Activated CD4-positive, alpha-beta T cell treated with anti-CD3 and anti-CD28 coated beads for 36 hours (primary cell): ENCODE measurements at regions not wholly inside any gene's neighbourhood (a gene's known extent, or its start where the extent isn't known, plus 50 kb on each side); places are given as distances from the start of the nearest gene placed in this dataset.

Source experiments
- ATAC-seq: fragments of 200-7000 bp; cut with Tn5 transposase; one replicate; pipeline ENCODE4 v1.10.0; 2021; ENCODE audit warnings: mild to moderate bottlenecking, moderate library complexity
- CTCF ChIA-PET: fragments of 350-600 bp; sonication (Branson Sonifier 250); formaldehyde crosslinking; loops from one replicate; lab custom pipeline; 2021; ENCODE audit warnings: antibody characterized with exemption; lab: Charles Lee
- POLR2A ChIA-PET: fragments of 350-600 bp; sonication (Branson Sonifier 250); formaldehyde crosslinking; loops from one replicate; lab custom pipeline; 2021; ENCODE audit warnings: antibody characterized with exemption, inconsistent platforms; lab: Charles Lee
- DNase-seq: peaks from one replicate; pipeline ENCODE4 v3.0.0-alpha.2; 2020
- H3K27ac Mint-ChIP-seq: one replicate; pipeline ENCODE4 v1.8.0; 2021; ENCODE audit warnings: mixed read lengths
- H3K27me3 Mint-ChIP-seq: one replicate; pipeline ENCODE4 v1.8.0; 2021; ENCODE audit warnings: mixed read lengths
- H3K36me3 Mint-ChIP-seq: one replicate; pipeline ENCODE4 v1.8.0; 2021; ENCODE audit warnings: low read depth, mixed read lengths
- H3K4me1 Mint-ChIP-seq: one replicate; pipeline ENCODE4 v1.8.0; 2021; ENCODE audit warnings: mixed read lengths
- H3K4me3 Mint-ChIP-seq: one replicate; pipeline ENCODE4 v1.8.0; 2021; ENCODE audit warnings: mild to moderate bottlenecking, moderate library complexity, mixed read lengths
- H3K9me3 Mint-ChIP-seq: one replicate; pipeline ENCODE4 v1.8.0; 2021; ENCODE audit warnings: low read depth, mixed read lengths
- intact Hi-C, 2 experiments: fragments of 100-400 bp; cut with DNase I in 1 of 2; cut with micrococcal nuclease in 1 of 2; formaldehyde crosslinking; loops; one replicate each; pipeline versions ENCODE4 v1.14.2 to v1.15.1; 2022 to 2024; cut with DNase I, micrococcal nuclease

- no peak for ATAC-seq
- no peaks in the 10 kb centered on the region for H3K4me1 Mint-ChIP-seq
- DNase-seq = no peak
- peaks cover 15% of the 10 kb centered on the region for H3K27me3 Mint-ChIP-seq
- ChIA-PET CTCF (interaction anchor here (1.1 kb wide), 1 partner anchor 10 kb away, joined by 4 read pairs; no protein-coding TSS in a partner anchor), POLR2A (no interaction called here)
- intact Hi-C loops = no loop called here
- no peak overlapping the region for H3K27ac Mint-ChIP-seq
- peaks cover 3% of the 10 kb centered on the region for H3K9me3 Mint-ChIP-seq
- H3K36me3 Mint-ChIP-seq = no peaks in the 10 kb centered on the region
- no peak overlapping the region for H3K4me3 Mint-ChIP-seq
Measured at GRCh38 chr9:135214706-135215105, 127.2 kb downstream of the OLFM1 start.

DNA sequence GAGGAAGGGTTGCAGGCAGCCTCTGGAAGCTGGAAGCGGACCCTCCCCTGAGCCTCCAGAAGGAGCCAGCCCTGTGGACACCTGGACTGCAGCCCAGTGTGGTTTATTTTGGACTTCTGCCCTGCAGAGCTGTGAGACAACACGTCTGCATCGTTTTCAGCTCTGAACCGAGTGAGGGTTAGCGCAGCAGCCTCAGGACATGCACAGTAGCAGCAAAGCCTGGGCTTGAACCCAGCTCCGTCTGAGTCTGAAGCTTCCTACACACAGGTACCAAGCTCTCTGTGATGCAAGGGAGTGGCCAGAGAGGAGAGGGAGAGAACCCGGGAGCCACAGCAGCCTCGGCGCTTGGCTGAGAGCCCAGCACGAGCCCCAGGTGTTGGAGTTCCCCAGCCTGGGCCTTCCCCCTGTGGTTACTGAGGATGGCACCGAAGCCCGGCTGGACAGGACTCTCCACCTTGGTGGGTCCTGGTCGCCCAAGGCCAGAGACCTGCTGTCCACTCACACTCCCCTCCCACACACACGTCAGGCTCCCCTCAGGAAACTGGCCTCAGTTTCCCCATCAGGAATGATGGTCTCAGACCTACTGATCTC lies 128.2 kb downstream of the OLFM1 start:
- intact Hi-C loops = no loop called here
- Mint-ChIP-seq H3K27ac (no peak overlapping the region), H3K36me3 (no peaks in the 10 kb centered on the region), H3K4me3 (no peak overlapping the region), H3K27me3 (peaks cover 15% of the 10 kb centered on the region), H3K4me1 (no peaks in the 10 kb centered on the region), H3K9me3 (peaks cover 3% of the 10 kb centered on the region)
- CTCF ChIA-PET = no interaction called here
- no peak for ATAC-seq
- DNase-seq = no peak
- POLR2A ChIA-PET = no interaction called here

GRCh38 chr9:135216236-135216635 lies 128.8 kb downstream of the OLFM1 start:
- ATAC-seq (no peak), DNase-seq (no peak)
- ChIA-PET POLR2A (no interaction called here), CTCF (no interaction called here)
- H3K9me3 Mint-ChIP-seq = peaks cover 3% of the 10 kb centered on the region
- H3K27me3 Mint-ChIP-seq = peaks cover 15% of the 10 kb centered on the region
- no peak overlapping the region for H3K27ac Mint-ChIP-seq
- H3K36me3 Mint-ChIP-seq = no peaks in the 10 kb centered on the region
- no peak overlapping the region for H3K4me3 Mint-ChIP-seq
- intact Hi-C loops = no loop called here
- H3K4me1 Mint-ChIP-seq = no peaks in the 10 kb centered on the region

DNA sequence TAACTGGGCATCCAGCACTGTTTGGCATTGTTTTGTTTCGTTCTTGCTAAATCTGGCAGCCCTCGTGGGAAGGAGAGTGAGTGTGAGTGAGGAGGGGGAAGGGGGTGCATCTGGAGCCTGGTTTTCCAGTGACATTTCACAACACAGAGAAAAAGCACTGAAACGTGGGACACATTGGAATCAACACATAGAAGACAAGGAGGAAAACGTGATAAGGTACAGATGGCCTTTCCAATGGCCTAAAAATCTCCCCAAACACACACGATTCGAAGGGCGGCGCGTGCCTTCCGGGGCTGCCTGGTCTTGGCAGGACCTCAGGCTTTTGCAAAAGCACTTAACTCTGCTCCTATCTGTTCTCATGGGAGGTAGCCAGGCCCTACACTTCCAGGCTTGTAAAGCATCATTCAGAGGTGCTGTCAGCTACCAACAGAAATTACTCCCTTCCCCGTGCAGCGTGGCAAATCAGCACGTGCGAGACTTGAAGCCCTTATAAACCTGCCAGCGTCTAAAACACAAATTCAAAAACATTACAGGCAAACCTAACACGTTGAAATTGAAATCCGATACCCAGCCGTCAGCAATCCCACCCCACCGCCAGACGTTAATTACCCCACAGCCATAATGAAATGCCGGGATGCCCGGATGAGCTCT lies 129.4 kb downstream of the OLFM1 start:
- Mint-ChIP-seq H3K27me3 (peaks cover 15% of the 10 kb centered on the region), H3K27ac (no peak overlapping the region), H3K36me3 (no peaks in the 10 kb centered on the region), H3K4me3 (no peak overlapping the region), H3K4me1 (no peaks in the 10 kb centered on the region), H3K9me3 (peaks cover 2% of the 10 kb centered on the region)
- intact Hi-C loops = no loop called here
- ChIA-PET CTCF (no interaction called here), POLR2A (no interaction called here)
- DNase-seq = no peak
- ATAC-seq = no peak

- Mint-ChIP-seq H3K27me3 (peaks cover 15% of the 10 kb centered on the region), H3K27ac (no peak overlapping the region), H3K4me1 (no peaks in the 10 kb centered on the region), H3K36me3 (no peaks in the 10 kb centered on the region), H3K4me3 (no peak overlapping the region), H3K9me3 (no peaks in the 10 kb centered on the region)
- CTCF ChIA-PET = no interaction called here
- POLR2A ChIA-PET = no interaction called here
- intact Hi-C loops = no loop called here
- ATAC-seq (no peak), DNase-seq (no peak)
Measured at GRCh38 chr9:135217836-135218235, 130.4 kb downstream of the OLFM1 start.

DNA sequence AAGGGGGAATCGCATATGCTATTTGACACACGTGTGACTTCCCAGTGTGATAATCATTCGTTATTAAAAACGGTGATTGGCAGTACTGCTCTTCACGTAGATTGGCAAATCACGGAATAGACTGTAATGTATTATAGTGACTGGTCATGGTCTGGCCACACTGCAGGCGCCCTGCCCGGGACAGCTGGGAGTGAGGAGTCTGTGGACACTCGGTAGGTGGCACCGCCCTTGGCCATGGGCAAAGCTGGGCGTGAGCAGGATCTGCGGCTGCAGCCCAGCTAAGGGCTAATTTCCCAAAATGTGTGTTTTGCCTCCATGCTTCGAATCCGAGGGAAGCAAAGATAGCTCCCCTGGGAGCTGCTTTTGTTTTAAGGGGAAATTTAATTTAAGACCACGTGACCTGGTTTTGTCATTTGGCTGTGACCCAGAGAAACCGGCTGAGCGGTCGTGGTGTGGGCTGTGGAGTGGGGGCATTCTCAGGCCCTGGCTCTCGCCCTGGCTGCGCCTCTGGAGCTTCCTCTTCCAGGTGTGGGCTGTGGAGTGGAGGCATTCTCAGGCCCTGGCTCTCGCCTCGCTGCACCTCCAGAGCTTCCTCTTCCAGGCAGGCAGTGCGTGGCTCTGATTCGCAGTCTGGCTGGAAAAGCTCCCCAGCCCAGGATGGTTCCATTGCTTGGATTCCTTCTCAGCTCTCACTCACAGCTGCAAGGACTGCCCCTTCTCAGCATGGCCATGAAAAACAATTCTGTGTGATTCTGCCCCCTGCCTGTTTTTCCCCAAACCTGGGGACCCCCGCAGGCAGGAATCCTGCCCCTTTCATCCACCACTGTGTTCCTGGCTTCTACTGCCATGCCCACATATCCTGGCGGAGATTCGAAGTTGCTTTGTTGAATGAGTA lies 131.1 kb downstream of the OLFM1 start:
- no peak for ATAC-seq
- ChIA-PET CTCF (no interaction called here), POLR2A (no interaction called here)
- Mint-ChIP-seq H3K4me1 (no peaks in the 10 kb centered on the region), H3K9me3 (no peaks in the 10 kb centered on the region), H3K27me3 (peaks cover 11% of the 10 kb centered on the region), H3K36me3 (no peaks in the 10 kb centered on the region), H3K4me3 (no peak overlapping the region), H3K27ac (no peak overlapping the region)
- intact Hi-C loops = no loop called here
- no peak for DNase-seq

GRCh38 chr9:135219676-135220600 lies 132.5 kb downstream of the OLFM1 start:
- DNase-seq (no peak), ATAC-seq (no peak)
- H3K36me3 Mint-ChIP-seq = no peaks in the 10 kb centered on the region
- CTCF ChIA-PET = interaction anchor here (0.7 kb wide), 1 partner anchor 204 kb away, joined by 3 read pairs; no protein-coding TSS in a partner anchor
- intact Hi-C loops = no loop called here
- no peak overlapping the region for H3K4me3 Mint-ChIP-seq
- H3K9me3 Mint-ChIP-seq = no peaks in the 10 kb centered on the region
- no peaks in the 10 kb centered on the region for H3K4me1 Mint-ChIP-seq
- POLR2A ChIA-PET = interaction anchor here (0.7 kb wide), 1 partner anchor 15 kb away, joined by 3 read pairs; no protein-coding TSS in a partner anchor
- H3K27ac Mint-ChIP-seq = no peak overlapping the region
- peaks cover 11% of the 10 kb centered on the region for H3K27me3 Mint-ChIP-seq

DNA sequence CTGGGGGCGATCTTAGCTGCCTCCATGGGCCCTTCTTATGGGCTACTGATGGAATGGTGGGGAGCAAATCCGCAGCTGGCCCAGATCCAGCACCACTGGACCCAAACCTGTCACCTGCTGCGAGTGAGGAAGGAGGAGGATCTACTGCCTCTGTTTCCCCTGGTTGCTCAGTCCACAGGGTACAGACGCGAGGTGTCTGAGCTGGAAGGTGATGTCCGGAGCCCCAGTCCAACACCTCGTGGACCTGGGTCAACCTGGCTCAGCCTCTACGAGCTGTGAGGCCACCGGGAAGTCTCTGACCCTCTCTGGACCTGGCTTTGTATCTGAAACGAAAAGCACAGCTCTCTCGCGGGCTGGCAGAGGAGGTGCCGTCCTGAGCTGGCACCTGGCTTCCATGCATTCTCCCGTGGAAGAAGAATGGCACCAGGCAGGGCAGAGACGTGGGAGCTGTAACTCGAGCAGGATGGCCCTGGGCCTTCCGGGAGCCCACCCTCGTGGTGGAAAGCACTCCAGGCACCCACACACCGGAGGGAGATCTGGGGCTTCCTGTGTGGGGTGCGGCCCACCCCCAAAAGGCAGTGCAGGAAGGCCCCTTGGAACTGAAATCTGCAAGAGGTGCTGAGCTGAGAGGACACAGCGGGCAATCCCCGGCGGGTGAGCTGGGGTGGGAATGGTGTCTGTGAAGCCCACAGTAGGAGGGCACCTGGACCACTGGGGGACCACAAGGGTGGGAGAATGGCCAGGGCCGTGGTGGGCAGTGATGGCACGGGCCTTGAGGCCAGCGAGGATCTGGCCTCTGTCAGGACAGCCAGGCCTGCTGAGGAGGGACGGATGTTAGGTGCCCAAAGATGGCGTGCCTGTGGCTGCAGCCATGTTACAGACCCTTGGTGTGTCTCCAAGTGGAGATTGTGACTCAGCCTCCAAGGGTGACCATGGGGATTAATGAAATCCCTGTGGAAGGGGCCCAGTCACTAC lies 133.4 kb downstream of the OLFM1 start:
- DNase-seq = no peak
- CTCF ChIA-PET = no interaction called here
- intact Hi-C loops = no loop called here
- no peak for ATAC-seq
- peaks cover 9% of the 10 kb centered on the region for H3K27me3 Mint-ChIP-seq
- POLR2A ChIA-PET = no interaction called here
- no peaks in the 10 kb centered on the region for H3K4me1 Mint-ChIP-seq
- H3K4me3 Mint-ChIP-seq = no peak overlapping the region
- H3K36me3 Mint-ChIP-seq = no peaks in the 10 kb centered on the region
- no peak overlapping the region for H3K27ac Mint-ChIP-seq
- H3K9me3 Mint-ChIP-seq = no peaks in the 10 kb centered on the region

- Mint-ChIP-seq H3K4me3 (no peak overlapping the region), H3K27me3 (peaks cover 9% of the 10 kb centered on the region), H3K36me3 (no peaks in the 10 kb centered on the region), H3K9me3 (no peaks in the 10 kb centered on the region), H3K27ac (no peak overlapping the region), H3K4me1 (no peaks in the 10 kb centered on the region)
- CTCF ChIA-PET = no interaction called here
- POLR2A ChIA-PET = no interaction called here
- ATAC-seq (no peak), DNase-seq (no peak)
- intact Hi-C loops = no loop called here
Measured at GRCh38 chr9:135221576-135221950, 134.1 kb downstream of the OLFM1 start.

- Mint-ChIP-seq H3K27ac (no peak overlapping the region), H3K36me3 (no peaks in the 10 kb centered on the region), H3K27me3 (peaks cover 4% of the 10 kb centered on the region), H3K4me1 (no peaks in the 10 kb centered on the region), H3K4me3 (no peak overlapping the region), H3K9me3 (no peaks in the 10 kb centered on the region)
- CTCF ChIA-PET = no interaction called here
- intact Hi-C loops = no loop called here
- ATAC-seq (no peak), DNase-seq (no peak)
- POLR2A ChIA-PET = no interaction called here
Measured at GRCh38 chr9:135221951-135222631, 134.6 kb downstream of the OLFM1 start.
